ENCODE measurements at regions not wholly inside any gene's neighbourhood (a gene's known extent, or its start where the extent isn't known, plus 50 kb on each side); places are given as distances from the start of the nearest gene placed in this dataset.

DNA sequence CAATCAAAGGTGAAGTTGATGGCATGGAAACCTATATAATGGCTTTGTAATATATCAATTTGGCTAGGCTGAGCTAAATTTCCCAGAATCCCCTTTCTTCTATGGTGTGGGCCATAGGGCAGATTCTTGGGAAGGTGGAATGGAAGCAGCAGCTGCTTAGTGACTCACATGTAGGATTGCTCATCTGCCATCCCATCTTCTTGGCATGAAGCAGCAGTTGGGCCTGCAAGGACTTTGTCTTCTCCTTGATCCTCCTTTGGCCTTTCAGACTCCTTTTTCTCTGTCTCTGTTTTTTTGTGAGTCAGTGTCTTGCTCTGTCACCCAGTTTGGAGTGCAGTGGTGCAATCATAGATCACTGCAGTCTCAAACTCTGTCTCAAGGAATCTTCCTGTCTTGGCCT, 52.6 kb upstream of the CEP162 start:
- TF ChIP-seq, protein P1, sequence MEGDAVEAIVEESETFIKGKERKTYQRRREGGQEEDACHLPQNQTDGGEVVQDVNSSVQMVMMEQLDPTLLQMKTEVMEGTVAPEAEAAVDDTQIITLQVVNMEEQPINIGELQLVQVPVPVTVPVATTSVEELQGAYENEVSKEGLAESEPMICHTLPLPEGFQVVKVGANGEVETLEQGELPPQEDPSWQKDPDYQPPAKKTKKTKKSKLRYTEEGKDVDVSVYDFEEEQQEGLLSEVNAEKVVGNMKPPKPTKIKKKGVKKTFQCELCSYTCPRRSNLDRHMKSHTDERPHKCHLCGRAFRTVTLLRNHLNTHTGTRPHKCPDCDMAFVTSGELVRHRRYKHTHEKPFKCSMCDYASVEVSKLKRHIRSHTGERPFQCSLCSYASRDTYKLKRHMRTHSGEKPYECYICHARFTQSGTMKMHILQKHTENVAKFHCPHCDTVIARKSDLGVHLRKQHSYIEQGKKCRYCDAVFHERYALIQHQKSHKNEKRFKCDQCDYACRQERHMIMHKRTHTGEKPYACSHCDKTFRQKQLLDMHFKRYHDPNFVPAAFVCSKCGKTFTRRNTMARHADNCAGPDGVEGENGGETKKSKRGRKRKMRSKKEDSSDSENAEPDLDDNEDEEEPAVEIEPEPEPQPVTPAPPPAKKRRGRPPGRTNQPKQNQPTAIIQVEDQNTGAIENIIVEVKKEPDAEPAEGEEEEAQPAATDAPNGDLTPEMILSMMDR (IDR thresholded peaks at IDR 0.05): no peak
- Histone ChIP-seq H3K27me3 (ENCODE audit: control insufficient read depth in 1 of 2, insufficient read depth in 2 of 2, low read length in 2 of 2) (peaks cover 0 to 16% of the 10 kb centered on the region in 2 experiments), H3K27ac (ENCODE audit: low read depth in 1 of 2, low read length in 2 of 2) (no peak overlapping the region), H3K4me1 (ENCODE audit: insufficient read depth, low read length) (no peaks in the 10 kb centered on the region), H3K9me3 (ENCODE audit: control insufficient read depth in 1 of 2, insufficient read depth in 1 of 2, low read length in 2 of 2) (no peaks in the 10 kb centered on the region), H3K36me3 (ENCODE audit: insufficient read depth, low read length) (no peaks in the 10 kb centered on the region), H3K4me3 (ENCODE audit: low read length) (no peak overlapping the region)
- Mint-ChIP-seq H3K4me3 (no peak overlapping the region), H3K9me3 (no peaks in the 10 kb centered on the region), H3K4me1 (ENCODE audit: low read depth) (no peaks in the 10 kb centered on the region), H3K36me3 (ENCODE audit: low read depth) (no peaks in the 10 kb centered on the region), H3K27ac (no peak overlapping the region), H3K27me3 (peaks cover 21% of the 10 kb centered on the region)
- ATAC-seq (ENCODE audit: poor library complexity) (no peak), DNase-seq (no peak)
- ChIA-PET CTCF (no interaction called here), POLR2A (no interaction called here)
- intact Hi-C loops (cut with DNase I, micrococcal nuclease): no loop called here

DNA sequence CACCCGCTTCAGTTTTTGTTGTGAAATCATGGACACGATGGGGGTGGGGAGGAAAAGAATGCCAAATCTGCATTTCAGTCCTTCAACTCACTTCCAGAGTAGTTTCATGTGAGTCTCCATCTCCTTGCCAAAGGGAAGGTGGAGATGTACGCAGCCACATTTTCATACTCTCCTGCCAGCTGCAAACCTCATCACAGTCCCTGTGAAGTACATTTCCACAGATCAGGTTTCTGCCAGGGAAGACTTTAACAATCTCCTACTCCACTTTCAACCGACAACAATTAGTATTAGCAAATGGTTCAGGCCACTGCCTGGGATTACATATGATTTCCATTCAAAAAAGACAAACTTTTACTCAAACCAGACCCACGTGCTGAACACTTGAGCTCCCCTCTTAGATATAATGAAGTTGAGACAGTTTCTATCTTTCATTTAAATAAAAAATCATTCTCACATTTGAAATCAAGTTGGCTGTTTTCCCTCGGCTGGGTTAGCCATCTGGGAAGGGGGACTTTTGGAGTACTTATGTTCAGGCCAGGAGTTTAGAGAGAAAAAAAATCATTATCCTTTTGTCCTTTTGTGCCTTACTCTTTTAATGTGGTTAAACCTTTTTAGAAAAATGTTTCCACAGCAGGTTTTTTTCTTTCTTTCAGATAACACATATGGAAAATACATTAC, 51.0 kb upstream of the CEP162 start:
- no peak for DNase-seq
- POLR2A ChIA-PET: no interaction called here
- no peaks in the 10 kb centered on the region for H3K4me1 ChIP-seq (ENCODE audit: insufficient read depth, low read length)
- ATAC-seq (ENCODE audit: poor library complexity): no peak
- no peak overlapping the region for H3K27ac Mint-ChIP-seq
- no peaks in the 10 kb centered on the region for H3K36me3 ChIP-seq (ENCODE audit: insufficient read depth, low read length)
- no peak overlapping the region for H3K4me3 ChIP-seq (ENCODE audit: low read length)
- H3K4me3 Mint-ChIP-seq: no peak overlapping the region
- CTCF ChIA-PET: no interaction called here
- peaks cover 25% of the 10 kb centered on the region for H3K27me3 Mint-ChIP-seq
- no peaks in the 10 kb centered on the region for H3K4me1 Mint-ChIP-seq (ENCODE audit: low read depth)
- intact Hi-C loops (cut with DNase I, micrococcal nuclease): no loop called here
- no peak overlapping the region for H3K27ac ChIP-seq (ENCODE audit: low read depth in 1 of 2, low read length in 2 of 2)
- TF ChIP-seq, protein P1 (IDR thresholded peaks at IDR 0.05): no peak
- no peaks in the 10 kb centered on the region for H3K36me3 Mint-ChIP-seq (ENCODE audit: low read depth)
- H3K27me3 ChIP-seq (ENCODE audit: control insufficient read depth in 1 of 2, insufficient read depth in 2 of 2, low read length in 2 of 2): peaks cover 0 to 16% of the 10 kb centered on the region in 2 experiments
- no peaks in the 10 kb centered on the region for H3K9me3 ChIP-seq (ENCODE audit: control insufficient read depth in 1 of 2, insufficient read depth in 1 of 2, low read length in 2 of 2)
- H3K9me3 Mint-ChIP-seq: no peaks in the 10 kb centered on the region
